ENCODE measurements at regions not wholly inside any gene's neighbourhood (a gene's known extent, or its start where the extent isn't known, plus 50 kb on each side); places are given as distances from the start of the nearest gene placed in this dataset.

- TF ChIP-seq REST (IDR thresholded peaks at IDR 0.05; ENCODE audit: borderline replicate concordance), result no peak
Measured at GRCh38 chr4:124181039-124181438, 531.5 kb downstream of the ANKRD50 start (continued).

- Histone ChIP-seq H3K27ac (ENCODE audit: low read length) (no peak overlapping the region), H3K4me2 (ENCODE audit: low read length) (no peak overlapping the region), H2AFZ (ENCODE audit: low read depth, low read length) (no peak overlapping the region), H4K20me1 (ENCODE audit: insufficient read depth) (no peaks in the 10 kb centered on the region), H3K9ac (ENCODE audit: low read length) (no peak overlapping the region), H3K9me3 (ENCODE audit: low read length) (no peaks in the 10 kb centered on the region), H3K9me2 (ENCODE audit: insufficient read depth, low read length) (no peaks in the 10 kb centered on the region), H3K4me3 (ENCODE audit: low read length) (no peak overlapping the region), H3K27me3 (ENCODE audit: insufficient read depth, low read depth, low read length) (no peaks in the 10 kb centered on the region), H3K36me3 (ENCODE audit: insufficient read depth, low read length) (no peaks in the 10 kb centered on the region), H3K79me2 (replicated peaks; ENCODE audit: insufficient read depth, low read length) (no peaks in the 10 kb centered on the region), H3F3A (ENCODE audit: insufficient read depth, low read length, poor library complexity, severe bottlenecking) (no peaks in the 10 kb centered on the region)
- TF ChIP-seq CTCF (IDR thresholded peaks at IDR 0.05; ENCODE audit: poor library complexity, severe bottlenecking) (no peak), REST (IDR thresholded peaks at IDR 0.05; ENCODE audit: borderline replicate concordance) (no peak), EP300 (conservative IDR thresholded peaks at IDR 0.05; ENCODE audit: poor library complexity, severe bottlenecking) (no peak), SMC3 (conservative IDR thresholded peaks at IDR 0.05; ENCODE audit: poor library complexity) (no peak), EZH2 (IDR thresholded peaks at IDR 0.05; ENCODE audit: borderline replicate concordance, insufficient read depth, low read length, poor library complexity, severe bottlenecking) (no peak), TAF1 (IDR thresholded peaks at IDR 0.05; ENCODE audit: low read depth) (no peak), POLR2AphosphoS5 (IDR thresholded peaks at IDR 0.05) (no peak), RAD21 (conservative IDR thresholded peaks at IDR 0.05) (no peak), MXI1 (conservative IDR thresholded peaks at IDR 0.05; ENCODE audit: poor library complexity, severe bottlenecking) (no peak)
Measured at GRCh38 chr4:124183231-124183630, 529.3 kb downstream of the ANKRD50 start.

Measured in neural cell (in vitro differentiated cells).